GM23338 (cell line): ENCODE measurements at regions not wholly inside any gene's neighbourhood (a gene's known extent, or its start where the extent isn't known, plus 50 kb on each side); places are given as distances from the start of the nearest gene placed in this dataset.

Experiments
- ATAC-seq: fragments of 200-7000 bp; cut with Tn5 transposase; 3 replicates; pipeline ENCODE4 v1.9.1; 2020
- DNase-seq: peaks from one replicate; pipeline ENCODE4 v3.0.0-alpha.2; 2015; ENCODE audit warnings: low spot score
- H2AFZ ChIP-seq: fragments of 200-600 bp; sonication (generic); 2 replicates; pipeline ENCODE4 v1.8.0; 2016; ENCODE audit warnings: antibody characterized with exemption, mild to moderate bottlenecking, moderate library complexity
- H3F3A ChIP-seq: fragments of 200-600 bp; sonication (generic); replicated peaks from 2 replicates; pipeline ENCODE4 v1.8.0; 2017; ENCODE audit warnings: antibody characterized with exemption, mixed run types, low read depth
- H3K27ac ChIP-seq: fragments of 200-600 bp; sonication (generic); 2 replicates; pipeline ENCODE4 v1.6.1; 2016; ENCODE audit warnings: low read depth
- H3K27me3 ChIP-seq: fragments of 200-600 bp; sonication (generic); 2 replicates; pipeline ENCODE4 v1.8.0; 2016; ENCODE audit warnings: mild to moderate bottlenecking, mixed run types, moderate library complexity; ENCODE audit not compliant: insufficient read depth
- H3K36me3 ChIP-seq: fragments of 200-600 bp; sonication (generic); 2 replicates; pipeline ENCODE4 v1.8.0; 2016; ENCODE audit warnings: mild to moderate bottlenecking; ENCODE audit not compliant: insufficient read depth
- H3K4me1 ChIP-seq: fragments of 200-600 bp; sonication (generic); 2 replicates; pipeline ENCODE4 v1.8.0; 2016; ENCODE audit warnings: mild to moderate bottlenecking, moderate library complexity; ENCODE audit not compliant: insufficient read depth
- H3K4me2 ChIP-seq: fragments of 200-600 bp; sonication (generic); 2 replicates; pipeline ENCODE4 v1.7.1; 2017; ENCODE audit warnings: mixed run types
- H3K4me3 ChIP-seq: fragments of 200-600 bp; sonication (generic); 2 replicates; pipeline ENCODE4 v1.6.1; 2016; ENCODE audit warnings: mixed run types
- H3K79me2 ChIP-seq: fragments of 200-600 bp; sonication (generic); replicated peaks from 2 replicates; pipeline ENCODE4 v1.8.0; 2017; ENCODE audit warnings: mild to moderate bottlenecking; ENCODE audit not compliant: insufficient read depth
- H3K9me2 ChIP-seq: fragments of 200-600 bp; sonication (generic); 2 replicates; pipeline ENCODE4 v1.8.0; 2017; ENCODE audit not compliant: insufficient read depth
- H4K20me1 ChIP-seq: fragments of 200-600 bp; sonication (generic); replicated peaks from 2 replicates; pipeline ENCODE4 v1.8.0; 2017; ENCODE audit warnings: mild to moderate bottlenecking; ENCODE audit not compliant: insufficient read depth
- H3K27ac Mint-ChIP-seq: 2 replicates; pipeline ENCODE4 v1.8.0; 2020; ENCODE audit warnings: inconsistent platforms, mild to moderate bottlenecking, moderate library complexity, mixed read lengths
- H3K27me3 Mint-ChIP-seq: 3 replicates; pipeline ENCODE4 v1.8.0; 2022; ENCODE audit warnings: low read depth, mild to moderate bottlenecking, moderate library complexity, mixed read lengths, inconsistent platforms; ENCODE audit not compliant: insufficient read depth, poor library complexity
- H3K36me3 Mint-ChIP-seq: 3 replicates; pipeline ENCODE4 v1.8.0; 2021; ENCODE audit warnings: low read depth, mild to moderate bottlenecking, inconsistent platforms, moderate library complexity, mixed read lengths
- H3K4me1 Mint-ChIP-seq: 3 replicates; pipeline ENCODE4 v1.8.0; 2020; ENCODE audit warnings: mild to moderate bottlenecking, inconsistent platforms, mixed read lengths
- H3K4me3 Mint-ChIP-seq: 3 replicates; pipeline ENCODE4 v1.8.0; 2021; ENCODE audit warnings: moderate library complexity, mild to moderate bottlenecking, inconsistent platforms, mixed read lengths
- H3K9me3 Mint-ChIP-seq: 3 replicates; pipeline ENCODE4 v1.8.0; 2020; ENCODE audit warnings: moderate library complexity, mild to moderate bottlenecking, inconsistent platforms, mixed read lengths
- CREB1 ChIP-seq: fragments of 250-450 bp; sonication (Bioruptor Pico); IDR thresholded peaks from 2 replicates; pipeline ENCODE4 v1.5.0; 2020; ENCODE audit warnings: low read depth, mild to moderate bottlenecking, moderate library complexity
- EZH2 ChIP-seq: fragments of 200-600 bp; sonication (generic); IDR thresholded peaks from one replicate; pipeline ENCODE4 v1.8.0; 2017; ENCODE audit warnings: antibody characterized with exemption, mild to moderate bottlenecking, low read depth; ENCODE audit not compliant: unreplicated experiment
- EZH2phosphoT487 ChIP-seq: fragments of 200-600 bp; sonication (generic); IDR thresholded peaks from one replicate; pipeline ENCODE4 v1.8.1; 2018; ENCODE audit warnings: antibody characterized with exemption; ENCODE audit not compliant: unreplicated experiment
- JUNB ChIP-seq: IDR thresholded peaks from one replicate; pipeline ENCODE4 v1.6.1; 2016; ENCODE audit warnings: antibody characterized with exemption; ENCODE audit not compliant: unreplicated experiment
- NANOG ChIP-seq: IDR thresholded peaks from 2 replicates; pipeline ENCODE4 v1.6.1; 2016; ENCODE audit warnings: antibody characterized with exemption, borderline replicate concordance
- POLR2AphosphoS5 ChIP-seq: IDR thresholded peaks from 2 replicates; pipeline ENCODE4 v1.6.1; 2016; ENCODE audit warnings: antibody characterized with exemption, low read depth
- REST ChIP-seq: IDR thresholded peaks from one replicate; pipeline ENCODE4 v1.6.1; 2018; ENCODE audit warnings: antibody characterized with exemption; ENCODE audit not compliant: unreplicated experiment
- ZNF114 ChIP-seq: fragments of 250-450 bp; sonication (Bioruptor Pico); IDR thresholded peaks from 2 replicates; pipeline ENCODE4 v1.5.0; 2020; ENCODE audit warnings: mild to moderate bottlenecking, moderate library complexity
- ZNF331 ChIP-seq: fragments of 250-450 bp; sonication (Bioruptor Pico); IDR thresholded peaks from 2 replicates; pipeline ENCODE4 v1.5.0; 2020; ENCODE audit warnings: low read depth, mild to moderate bottlenecking, moderate library complexity

- Histone ChIP-seq H3K4me1 (no peaks in the 10 kb centered on the region), H3K27me3 (no peaks in the 10 kb centered on the region), H3K36me3 (no peaks in the 10 kb centered on the region), H3K9me2 (peaks cover 21% of the 10 kb centered on the region), H3F3A (no peaks in the 10 kb centered on the region), H4K20me1 (no peaks in the 10 kb centered on the region), H3K79me2 (no peaks in the 10 kb centered on the region), H3K27ac (no peak overlapping the region), H3K4me3 (no peak overlapping the region), H2AFZ (no peak overlapping the region), H3K4me2 (no peak overlapping the region)
- DNase-seq, result no peak
- Mint-ChIP-seq H3K36me3 (no peaks in the 10 kb centered on the region), H3K4me1 (no peaks in the 10 kb centered on the region), H3K4me3 (no peak overlapping the region), H3K9me3 (no peaks in the 10 kb centered on the region; the same call in 2 of the 3 replicates), H3K27ac (no peak overlapping the region), H3K27me3 (no peaks in the 10 kb centered on the region)
- ATAC-seq, result no peak
- TF ChIP-seq EZH2phosphoT487 (no peak), EZH2 (no peak), REST (no peak), NANOG (no peak), POLR2AphosphoS5 (no peak), JUNB (no peak), ZNF114 (CRISPR knock-in tag) (no peak)
Observed at GRCh38 chr5:60370508-60370907, 329.5 kb downstream of the DEPDC1B start.

- H3K9me2 ChIP-seq, result peaks cover 21% of the 10 kb centered on the region
- DNase-seq, result no peak
- H2AFZ ChIP-seq, result no peak overlapping the region
- H3K79me2 ChIP-seq, result no peaks in the 10 kb centered on the region
- TF ChIP-seq ZNF114 (CRISPR knock-in tag), result no peak
- no peak for TF ChIP-seq ZNF331
- TF ChIP-seq EZH2phosphoT487, result no peak
- no peak for TF ChIP-seq NANOG
- no peak for TF ChIP-seq CREB1 (CRISPR knock-in tag)
- H4K20me1 ChIP-seq, result no peaks in the 10 kb centered on the region
- Mint-ChIP-seq H3K4me1 (no peaks in the 10 kb centered on the region), H3K9me3 (no peaks in the 10 kb centered on the region; the same call in 2 of the 3 replicates), H3K36me3 (no peaks in the 10 kb centered on the region), H3K4me3 (no peak overlapping the region), H3K27ac (no peak overlapping the region), H3K27me3 (no peaks in the 10 kb centered on the region)
- H3K27me3 ChIP-seq, result no peaks in the 10 kb centered on the region
- H3K4me2 ChIP-seq, result no peak overlapping the region
- H3K27ac ChIP-seq, result no peak overlapping the region
- H3K4me1 ChIP-seq, result no peaks in the 10 kb centered on the region
- H3K36me3 ChIP-seq, result no peaks in the 10 kb centered on the region
- H3F3A ChIP-seq, result no peaks in the 10 kb centered on the region
- no peak for ATAC-seq
- no peak overlapping the region for H3K4me3 ChIP-seq
Observed at GRCh38 chr5:60369391-60369790, 330.6 kb downstream of the DEPDC1B start.
